GM23338 (cell line): ENCODE measurements at regions not wholly inside any gene's neighbourhood (a gene's known extent, or its start where the extent isn't known, plus 50 kb on each side); places are given as distances from the start of the nearest gene placed in this dataset.

Experiments used
- EZH2phosphoT487 ChIP-seq: fragments of 200-600 bp; sonication (generic); IDR thresholded peaks from one replicate; pipeline ENCODE4 v1.8.1; 2018; ENCODE audit warnings: antibody characterized with exemption; ENCODE audit not compliant: unreplicated experiment
- TF ChIP-seq, protein P1 (sequence below), 2 experiments: fragments of 200-600 bp in 1 of 2; sonication (generic) in 1 of 2; conservative IDR thresholded peaks; 2 replicates each; pipeline versions ENCODE4 v1.5.1 to v1.6.1; 2016 to 2017; ENCODE audit warnings: antibody characterized with exemption in 2 of 2, low read depth in 2 of 2, mild to moderate bottlenecking in 2 of 2, moderate library complexity in 1 of 2
- TF ChIP-seq, protein P2 (sequence below): IDR thresholded peaks from one replicate; pipeline ENCODE4 v1.6.1; 2018; ENCODE audit warnings: antibody characterized with exemption; ENCODE audit not compliant: unreplicated experiment

DNA sequence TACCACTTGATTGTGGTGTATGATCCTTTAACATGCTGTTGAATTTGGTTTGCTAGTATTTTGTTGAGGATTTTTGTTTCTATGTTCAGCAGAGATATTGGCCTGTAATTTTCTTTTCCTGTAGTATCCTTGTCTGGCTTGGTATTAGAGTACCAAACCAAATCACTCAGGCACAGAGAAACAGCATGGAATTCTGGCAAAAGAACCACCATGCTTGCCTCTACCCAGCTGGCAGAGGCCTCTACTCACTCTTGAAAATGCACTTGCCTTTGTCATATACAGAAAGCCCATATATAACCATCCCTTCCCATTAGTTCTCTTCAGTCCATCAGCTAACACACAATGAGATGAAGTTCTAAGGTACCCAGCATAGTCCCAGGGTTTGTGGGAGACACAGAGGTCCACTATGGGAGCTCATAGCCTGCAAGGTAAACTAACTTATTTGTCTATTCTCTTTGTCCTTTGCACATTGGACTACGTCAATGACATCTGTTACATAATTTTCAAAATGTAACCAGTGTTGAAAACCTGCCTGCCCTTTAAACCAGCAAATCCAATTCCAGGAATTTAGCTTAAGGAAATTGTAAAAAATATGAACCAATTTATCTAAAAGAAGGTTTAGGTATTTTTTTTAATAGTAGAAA is 82.1 kb upstream of the POMGNT2 start:
- no peak for TF ChIP-seq EZH2phosphoT487
- TF ChIP-seq, protein P1, sequence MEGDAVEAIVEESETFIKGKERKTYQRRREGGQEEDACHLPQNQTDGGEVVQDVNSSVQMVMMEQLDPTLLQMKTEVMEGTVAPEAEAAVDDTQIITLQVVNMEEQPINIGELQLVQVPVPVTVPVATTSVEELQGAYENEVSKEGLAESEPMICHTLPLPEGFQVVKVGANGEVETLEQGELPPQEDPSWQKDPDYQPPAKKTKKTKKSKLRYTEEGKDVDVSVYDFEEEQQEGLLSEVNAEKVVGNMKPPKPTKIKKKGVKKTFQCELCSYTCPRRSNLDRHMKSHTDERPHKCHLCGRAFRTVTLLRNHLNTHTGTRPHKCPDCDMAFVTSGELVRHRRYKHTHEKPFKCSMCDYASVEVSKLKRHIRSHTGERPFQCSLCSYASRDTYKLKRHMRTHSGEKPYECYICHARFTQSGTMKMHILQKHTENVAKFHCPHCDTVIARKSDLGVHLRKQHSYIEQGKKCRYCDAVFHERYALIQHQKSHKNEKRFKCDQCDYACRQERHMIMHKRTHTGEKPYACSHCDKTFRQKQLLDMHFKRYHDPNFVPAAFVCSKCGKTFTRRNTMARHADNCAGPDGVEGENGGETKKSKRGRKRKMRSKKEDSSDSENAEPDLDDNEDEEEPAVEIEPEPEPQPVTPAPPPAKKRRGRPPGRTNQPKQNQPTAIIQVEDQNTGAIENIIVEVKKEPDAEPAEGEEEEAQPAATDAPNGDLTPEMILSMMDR (conservative IDR thresholded peaks at IDR 0.05; ENCODE audit: low read depth in 2 of 2), result no peak
- TF ChIP-seq, protein P2, sequence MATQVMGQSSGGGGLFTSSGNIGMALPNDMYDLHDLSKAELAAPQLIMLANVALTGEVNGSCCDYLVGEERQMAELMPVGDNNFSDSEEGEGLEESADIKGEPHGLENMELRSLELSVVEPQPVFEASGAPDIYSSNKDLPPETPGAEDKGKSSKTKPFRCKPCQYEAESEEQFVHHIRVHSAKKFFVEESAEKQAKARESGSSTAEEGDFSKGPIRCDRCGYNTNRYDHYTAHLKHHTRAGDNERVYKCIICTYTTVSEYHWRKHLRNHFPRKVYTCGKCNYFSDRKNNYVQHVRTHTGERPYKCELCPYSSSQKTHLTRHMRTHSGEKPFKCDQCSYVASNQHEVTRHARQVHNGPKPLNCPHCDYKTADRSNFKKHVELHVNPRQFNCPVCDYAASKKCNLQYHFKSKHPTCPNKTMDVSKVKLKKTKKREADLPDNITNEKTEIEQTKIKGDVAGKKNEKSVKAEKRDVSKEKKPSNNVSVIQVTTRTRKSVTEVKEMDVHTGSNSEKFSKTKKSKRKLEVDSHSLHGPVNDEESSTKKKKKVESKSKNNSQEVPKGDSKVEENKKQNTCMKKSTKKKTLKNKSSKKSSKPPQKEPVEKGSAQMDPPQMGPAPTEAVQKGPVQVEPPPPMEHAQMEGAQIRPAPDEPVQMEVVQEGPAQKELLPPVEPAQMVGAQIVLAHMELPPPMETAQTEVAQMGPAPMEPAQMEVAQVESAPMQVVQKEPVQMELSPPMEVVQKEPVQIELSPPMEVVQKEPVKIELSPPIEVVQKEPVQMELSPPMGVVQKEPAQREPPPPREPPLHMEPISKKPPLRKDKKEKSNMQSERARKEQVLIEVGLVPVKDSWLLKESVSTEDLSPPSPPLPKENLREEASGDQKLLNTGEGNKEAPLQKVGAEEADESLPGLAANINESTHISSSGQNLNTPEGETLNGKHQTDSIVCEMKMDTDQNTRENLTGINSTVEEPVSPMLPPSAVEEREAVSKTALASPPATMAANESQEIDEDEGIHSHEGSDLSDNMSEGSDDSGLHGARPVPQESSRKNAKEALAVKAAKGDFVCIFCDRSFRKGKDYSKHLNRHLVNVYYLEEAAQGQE, result no peak
